Sigmoid colon (tissue), 4 donors: ENCODE measurements at regions not wholly inside any gene's neighbourhood (a gene's known extent, or its start where the extent isn't known, plus 50 kb on each side); places are given as distances from the start of the nearest gene placed in this dataset.

Experiments
- POLR2A ChIP-seq, 2 donors: fragments of 450-650 bp; IDR thresholded peaks; one replicate each; pipeline ENCODE4 v1.6.1; 2016; ENCODE audit warnings: antibody characterized with exemption in 2 of 2, mild to moderate bottlenecking in 2 of 2, moderate library complexity in 2 of 2
- POLR2AphosphoS5 ChIP-seq, 4 donors: sonication (generic); formaldehyde crosslinking; IDR thresholded peaks; one replicate each; pipeline ENCODE4 v1.6.1; 2017; ENCODE audit warnings: antibody characterized with exemption in 4 of 4
- TF ChIP-seq, protein P1 (sequence below), 4 experiments: fragments of 450-650 bp in 3 of 4; fragments of 200-600 bp in 1 of 4; IDR thresholded peaks; one replicate each; pipeline ENCODE4 v1.5.1; 2016 to 2019; ENCODE audit warnings: antibody characterized with exemption in 4 of 4, mild to moderate bottlenecking in 3 of 4, moderate library complexity in 2 of 4

DNA sequence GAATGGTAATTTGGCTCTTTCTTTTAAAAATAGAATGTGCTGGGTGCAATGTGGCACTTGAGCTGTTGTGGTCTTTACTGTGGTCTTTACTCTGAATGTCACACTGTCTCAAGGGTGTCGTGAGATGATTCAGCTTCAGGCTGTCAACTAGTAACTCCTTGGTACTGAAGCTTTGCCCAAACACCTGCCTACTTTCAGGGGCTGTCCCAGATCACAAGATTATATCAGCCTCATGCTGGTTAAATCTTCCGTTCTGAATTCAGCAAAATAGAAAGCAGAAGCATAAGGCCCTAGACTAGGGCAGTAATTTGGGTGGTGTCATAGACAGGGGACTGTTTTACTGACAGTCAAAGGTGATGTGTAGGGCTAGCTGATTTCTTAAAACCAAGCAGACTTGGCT, 110.9 kb downstream of the BAMBI start:
- TF ChIP-seq, protein P1, sequence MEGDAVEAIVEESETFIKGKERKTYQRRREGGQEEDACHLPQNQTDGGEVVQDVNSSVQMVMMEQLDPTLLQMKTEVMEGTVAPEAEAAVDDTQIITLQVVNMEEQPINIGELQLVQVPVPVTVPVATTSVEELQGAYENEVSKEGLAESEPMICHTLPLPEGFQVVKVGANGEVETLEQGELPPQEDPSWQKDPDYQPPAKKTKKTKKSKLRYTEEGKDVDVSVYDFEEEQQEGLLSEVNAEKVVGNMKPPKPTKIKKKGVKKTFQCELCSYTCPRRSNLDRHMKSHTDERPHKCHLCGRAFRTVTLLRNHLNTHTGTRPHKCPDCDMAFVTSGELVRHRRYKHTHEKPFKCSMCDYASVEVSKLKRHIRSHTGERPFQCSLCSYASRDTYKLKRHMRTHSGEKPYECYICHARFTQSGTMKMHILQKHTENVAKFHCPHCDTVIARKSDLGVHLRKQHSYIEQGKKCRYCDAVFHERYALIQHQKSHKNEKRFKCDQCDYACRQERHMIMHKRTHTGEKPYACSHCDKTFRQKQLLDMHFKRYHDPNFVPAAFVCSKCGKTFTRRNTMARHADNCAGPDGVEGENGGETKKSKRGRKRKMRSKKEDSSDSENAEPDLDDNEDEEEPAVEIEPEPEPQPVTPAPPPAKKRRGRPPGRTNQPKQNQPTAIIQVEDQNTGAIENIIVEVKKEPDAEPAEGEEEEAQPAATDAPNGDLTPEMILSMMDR (IDR thresholded peaks at IDR 0.05) = no peak
- TF ChIP-seq POLR2AphosphoS5 (IDR thresholded peaks at IDR 0.05) (no peak), POLR2A (IDR thresholded peaks at IDR 0.05) (no peak)
